SU-DHL-6 (cell line): ENCODE measurements at regions not wholly inside any gene's neighbourhood (a gene's known extent, or its start where the extent isn't known, plus 50 kb on each side); places are given as distances from the start of the nearest gene placed in this dataset.
"Not testable (repeated sequence)": the region's sequence is repeated elsewhere in the genome, so short reads cannot be mapped to it uniquely, and the experiment has no call there.

Experiments used
- H2AFZ ChIP-seq: fragments of 200-600 bp; sonication (generic); 2 replicates; pipeline ENCODE4 v1.6.1; 2014; ENCODE audit warnings: low read depth, mild to moderate bottlenecking, moderate library complexity, mixed read lengths, antibody characterized with exemption, low read length; ENCODE audit not compliant: severe bottlenecking
- H3F3A ChIP-seq: fragments of 200-600 bp; shearing (Covaris generic); 2 replicates; pipeline ENCODE4 v1.6.0; 2016; ENCODE audit warnings: antibody characterized with exemption, mild to moderate bottlenecking; ENCODE audit not compliant: insufficient read depth
- H3K27ac ChIP-seq: fragments of 200-600 bp; sonication (generic); 2 replicates; pipeline ENCODE4 v1.5.1; 2016; ENCODE audit warnings: low read depth, mild to moderate bottlenecking, low read length, moderate library complexity, mixed read lengths
- H3K27me3 ChIP-seq: fragments of 200-600 bp; sonication (generic), shearing (Covaris generic); 2 replicates; pipeline ENCODE4 v1.6.0; 2014; ENCODE audit warnings: mild to moderate bottlenecking, low read length
- H3K36me3 ChIP-seq: fragments of 200-600 bp; sonication (generic); 2 replicates; pipeline ENCODE4 v1.6.1; 2014; ENCODE audit warnings: mild to moderate bottlenecking, low read length, mixed read lengths
- H3K4me2 ChIP-seq: fragments of 300-600, 200-600 bp; shearing (Covaris generic), sonication (generic); 2 replicates; pipeline ENCODE4 v1.6.0; 2014; ENCODE audit warnings: low read length, low read depth, mild to moderate bottlenecking; ENCODE audit not compliant: poor library complexity, severe bottlenecking
- H3K4me3 ChIP-seq: fragments of 200-600 bp; sonication (generic); 2 replicates; pipeline ENCODE4 v1.5.1; 2014; ENCODE audit warnings: antibody characterized with exemption, low read length, mild to moderate bottlenecking, mixed read lengths; ENCODE audit not compliant: insufficient read depth, poor library complexity, severe bottlenecking
- H3K79me2 ChIP-seq: fragments of 200-600 bp; sonication (generic); 2 replicates; pipeline ENCODE4 v1.6.1; 2014; ENCODE audit warnings: mild to moderate bottlenecking, low read length, moderate library complexity; ENCODE audit not compliant: insufficient read depth
- H3K9ac ChIP-seq: fragments of 200-600 bp; sonication (generic); 2 replicates; pipeline ENCODE4 v1.7.0; 2014; ENCODE audit warnings: mild to moderate bottlenecking, low read length
- H3K9me2 ChIP-seq: fragments of 200-600 bp; sonication (generic); replicated peaks from 2 replicates; pipeline ENCODE4 v1.6.1; 2014; ENCODE audit warnings: low read length; ENCODE audit not compliant: insufficient read depth
- H3K9me3 ChIP-seq: fragments of 200-600 bp; sonication (generic); 2 replicates; pipeline ENCODE4 v1.6.1; 2014; ENCODE audit warnings: low read length, mixed read lengths; ENCODE audit not compliant: insufficient read depth
- H4K20me1 ChIP-seq: fragments of 200-600 bp; sonication (generic); 2 replicates; pipeline ENCODE4 v1.6.1; 2014; ENCODE audit warnings: low read depth, mild to moderate bottlenecking, antibody characterized with exemption, low read length, moderate library complexity, mixed read lengths
- CTCF ChIP-seq: fragments of 200-600 bp; sonication (generic); IDR thresholded peaks from one replicate; pipeline ENCODE4 v1.5.1; 2017; ENCODE audit warnings: antibody characterized with exemption, mild to moderate bottlenecking, low read length, moderate library complexity; ENCODE audit not compliant: insufficient read depth, poor library complexity, severe bottlenecking
- EZH2phosphoT487 ChIP-seq: fragments of 200-600 bp; sonication (generic), shearing (Covaris generic); conservative IDR thresholded peaks from 2 replicates; pipeline ENCODE4 v1.6.1; 2018; ENCODE audit warnings: mild to moderate bottlenecking, antibody characterized with exemption, low read length, moderate library complexity, mixed read lengths

- no peaks in the 10 kb centered on the region for H3K9me3 ChIP-seq
- no peak overlapping the region for H3K4me3 ChIP-seq
- TF ChIP-seq EZH2phosphoT487 (no peak), CTCF (no peak)
- no peak overlapping the region for H2AFZ ChIP-seq
- no peaks in the 10 kb centered on the region for H3F3A ChIP-seq
- no peaks in the 10 kb centered on the region for H3K36me3 ChIP-seq
- H3K27ac ChIP-seq: no peak overlapping the region
- H3K79me2 ChIP-seq: no peaks in the 10 kb centered on the region
- H3K9me2 ChIP-seq: no peaks in the 10 kb centered on the region
- H3K9ac ChIP-seq: no peak overlapping the region
- no peaks in the 10 kb centered on the region for H4K20me1 ChIP-seq
- no peak overlapping the region for H3K4me2 ChIP-seq
- no peaks in the 10 kb centered on the region for H3K27me3 ChIP-seq
Measured at GRCh38 chr2:41334159-41334558, 713.7 kb upstream of the PKDCC start.

- H2AFZ ChIP-seq, H3K9me3 ChIP-seq, H3K4me2 ChIP-seq, H3F3A ChIP-seq, H3K79me2 ChIP-seq, H3K27ac ChIP-seq, H3K4me3 ChIP-seq, H3K9ac ChIP-seq, H3K27me3 ChIP-seq, H3K9me2 ChIP-seq, H4K20me1 ChIP-seq, H3K36me3 ChIP-seq: not testable (repeated sequence)
Measured at GRCh38 chr2:41335573-41335972, 712.2 kb upstream of the PKDCC start.

- H3F3A ChIP-seq: no peaks in the 10 kb centered on the region
- no peaks in the 10 kb centered on the region for H3K27me3 ChIP-seq
- no peaks in the 10 kb centered on the region for H3K79me2 ChIP-seq
- H3K9me3 ChIP-seq: no peaks in the 10 kb centered on the region
- no peak overlapping the region for H3K27ac ChIP-seq
- no peaks in the 10 kb centered on the region for H3K36me3 ChIP-seq
- H3K9me2 ChIP-seq: no peaks in the 10 kb centered on the region
- H4K20me1 ChIP-seq: no peaks in the 10 kb centered on the region
- H2AFZ ChIP-seq: no peak overlapping the region
- H3K4me2 ChIP-seq: no peak overlapping the region
- no peak overlapping the region for H3K9ac ChIP-seq
- no peak for TF ChIP-seq CTCF
- TF ChIP-seq EZH2phosphoT487: no peak
- H3K4me3 ChIP-seq: no peak overlapping the region
Measured at GRCh38 chr2:41337956-41338355, 709.9 kb upstream of the PKDCC start.

GRCh38 chr2:41344529-41344928 is 703.3 kb upstream of the PKDCC start:
- Histone ChIP-seq H3F3A (no peaks in the 10 kb centered on the region), H2AFZ (no peak overlapping the region), H3K79me2 (no peaks in the 10 kb centered on the region), H4K20me1 (no peaks in the 10 kb centered on the region), H3K9ac (no peak overlapping the region), H3K9me3 (no peaks in the 10 kb centered on the region), H3K9me2 (no peaks in the 10 kb centered on the region), H3K27ac (no peak overlapping the region), H3K4me3 (no peak overlapping the region), H3K27me3 (no peaks in the 10 kb centered on the region), H3K36me3 (no peaks in the 10 kb centered on the region), H3K4me2 (no peak overlapping the region)
- TF ChIP-seq CTCF (no peak), EZH2phosphoT487 (no peak)
